Ascending aorta (tissue), 2 donors: ENCODE measurements at regions not wholly inside any gene's neighbourhood (a gene's known extent, or its start where the extent isn't known, plus 50 kb on each side); places are given as distances from the start of the nearest gene placed in this dataset.

Experiments
- DNase-seq, 2 donors: peaks; one replicate each; pipeline ENCODE4 v3.0.0-alpha.2; 2019; ENCODE audit warnings: low spot score in 2 of 2
- H3K27ac ChIP-seq, 2 donors: fragments of 200-600 bp; sonication (generic); one replicate each; pipeline ENCODE4 v1.5.1; 2016 to 2017; ENCODE audit warnings: mild to moderate bottlenecking in 1 of 2
- H3K27me3 ChIP-seq: fragments of 200-600 bp; sonication (generic); one replicate; pipeline ENCODE4 v1.5.1; 2017
- H3K36me3 ChIP-seq, 2 donors: fragments of 200-600 bp; sonication (generic); one replicate each; pipeline ENCODE4 v1.5.1; 2016
- H3K4me1 ChIP-seq, 2 donors: fragments of 200-600 bp; sonication (generic); one replicate each; pipeline ENCODE4 v1.5.1; 2016 to 2017; ENCODE audit warnings: mild to moderate bottlenecking in 1 of 2
- H3K4me3 ChIP-seq, 2 donors: fragments of 200-600 bp; sonication (generic); one replicate each; pipeline ENCODE4 v1.5.1; 2016 to 2017; ENCODE audit warnings: mild to moderate bottlenecking in 1 of 2
- H3K9me3 ChIP-seq, 2 donors: fragments of 200-600 bp; sonication (generic); one replicate each; pipeline ENCODE4 v1.5.1; 2016
- intact Hi-C: fragments of 100-400 bp; cut with DNase I; formaldehyde crosslinking; loops from one replicate; pipeline ENCODE4 v1.15.1; 2023
- TF ChIP-seq, protein P1 (sequence below), 3 experiments: fragments of 200-600 bp in 2 of 3; fragments of 450-650 bp in 1 of 3; sonication (generic) in 2 of 3; IDR thresholded peaks; one replicate each; pipeline ENCODE4 v1.5.1; 2016 to 2019; ENCODE audit warnings: antibody characterized with exemption in 3 of 3, mild to moderate bottlenecking in 1 of 3, moderate library complexity in 1 of 3

DNA sequence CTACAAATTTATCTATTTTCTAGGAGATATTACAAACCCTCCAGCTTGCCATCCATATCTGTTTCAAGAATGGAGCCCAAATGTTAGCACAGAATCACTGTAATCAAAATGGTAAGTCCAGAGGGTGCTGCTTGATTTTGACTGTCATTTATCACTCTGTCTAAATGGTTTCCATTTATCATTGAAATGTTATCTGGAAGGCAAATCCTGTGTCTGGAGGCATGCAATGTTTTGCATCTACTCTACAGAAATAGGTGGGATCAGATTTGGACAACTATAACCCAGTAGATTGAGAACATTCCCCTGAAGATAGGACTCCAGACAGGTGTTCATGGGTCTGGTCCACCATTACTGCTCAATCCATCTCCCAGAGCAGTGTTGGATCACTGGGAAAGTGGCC lies 128.7 kb downstream of the MAIP1 start:
- H3K4me3 ChIP-seq, result no peak overlapping the region
- no peaks in the 10 kb centered on the region for H3K36me3 ChIP-seq
- no peaks in the 10 kb centered on the region for H3K4me1 ChIP-seq
- intact Hi-C loops, result no loop called here
- DNase-seq, result no peak
- no peaks in the 10 kb centered on the region for H3K27me3 ChIP-seq
- TF ChIP-seq, protein P1, sequence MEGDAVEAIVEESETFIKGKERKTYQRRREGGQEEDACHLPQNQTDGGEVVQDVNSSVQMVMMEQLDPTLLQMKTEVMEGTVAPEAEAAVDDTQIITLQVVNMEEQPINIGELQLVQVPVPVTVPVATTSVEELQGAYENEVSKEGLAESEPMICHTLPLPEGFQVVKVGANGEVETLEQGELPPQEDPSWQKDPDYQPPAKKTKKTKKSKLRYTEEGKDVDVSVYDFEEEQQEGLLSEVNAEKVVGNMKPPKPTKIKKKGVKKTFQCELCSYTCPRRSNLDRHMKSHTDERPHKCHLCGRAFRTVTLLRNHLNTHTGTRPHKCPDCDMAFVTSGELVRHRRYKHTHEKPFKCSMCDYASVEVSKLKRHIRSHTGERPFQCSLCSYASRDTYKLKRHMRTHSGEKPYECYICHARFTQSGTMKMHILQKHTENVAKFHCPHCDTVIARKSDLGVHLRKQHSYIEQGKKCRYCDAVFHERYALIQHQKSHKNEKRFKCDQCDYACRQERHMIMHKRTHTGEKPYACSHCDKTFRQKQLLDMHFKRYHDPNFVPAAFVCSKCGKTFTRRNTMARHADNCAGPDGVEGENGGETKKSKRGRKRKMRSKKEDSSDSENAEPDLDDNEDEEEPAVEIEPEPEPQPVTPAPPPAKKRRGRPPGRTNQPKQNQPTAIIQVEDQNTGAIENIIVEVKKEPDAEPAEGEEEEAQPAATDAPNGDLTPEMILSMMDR (IDR thresholded peaks at IDR 0.05), result no peak
- H3K9me3 ChIP-seq, result no peaks in the 10 kb centered on the region
- H3K27ac ChIP-seq, result no peak overlapping the region

DNA sequence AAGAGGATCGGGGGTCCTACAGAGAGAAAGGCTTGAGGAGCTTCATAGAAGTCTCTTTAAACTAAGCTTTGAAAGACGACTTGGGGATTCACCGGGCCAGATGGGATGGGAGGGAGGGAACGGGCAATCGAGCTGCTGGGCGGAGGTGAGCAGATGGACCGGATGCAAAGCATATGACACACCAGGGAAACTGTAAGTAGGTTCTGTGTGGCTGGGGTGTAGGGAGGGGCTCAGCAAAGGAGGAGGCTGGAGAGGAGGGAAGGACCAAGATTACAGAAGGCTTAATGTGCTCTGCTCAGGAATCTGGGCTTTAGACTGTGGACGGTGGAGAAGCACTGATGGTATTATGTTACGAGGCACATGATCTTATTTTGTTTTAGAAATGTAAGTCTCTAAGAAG lies 131.5 kb downstream of the MAIP1 start:
- no peaks in the 10 kb centered on the region for H3K36me3 ChIP-seq
- TF ChIP-seq, protein P1 (IDR thresholded peaks at IDR 0.05), result no peak
- no peak overlapping the region for H3K4me3 ChIP-seq
- H3K9me3 ChIP-seq, result no peaks in the 10 kb centered on the region
- intact Hi-C loops, result no loop called here
- H3K4me1 ChIP-seq, result no peaks in the 10 kb centered on the region
- no peak for DNase-seq
- no peak overlapping the region for H3K27ac ChIP-seq
- H3K27me3 ChIP-seq, result no peaks in the 10 kb centered on the region

GRCh38 chr2:200087451-200087850 lies 132.1 kb downstream of the MAIP1 start:
- intact Hi-C loops, result no loop called here
- Histone ChIP-seq H3K4me3 (no peak overlapping the region), H3K27ac (no peak overlapping the region), H3K9me3 (no peaks in the 10 kb centered on the region), H3K27me3 (no peaks in the 10 kb centered on the region), H3K4me1 (no peaks in the 10 kb centered on the region), H3K36me3 (no peaks in the 10 kb centered on the region)
- DNase-seq, result no peak
- TF ChIP-seq, protein P1 (IDR thresholded peaks at IDR 0.05), result no peak

- Histone ChIP-seq H3K27ac (no peak overlapping the region), H3K4me1 (no peaks in the 10 kb centered on the region), H3K36me3 (no peaks in the 10 kb centered on the region), H3K4me3 (no peak overlapping the region), H3K9me3 (no peaks in the 10 kb centered on the region), H3K27me3 (no peaks in the 10 kb centered on the region)
- intact Hi-C loops, result no loop called here
- DNase-seq, result no peak
- TF ChIP-seq, protein P1 (IDR thresholded peaks at IDR 0.05), result no peak
These were observed 133.8 kb downstream of the MAIP1 start for GRCh38 chr2:200089040-200089755.

- Histone ChIP-seq H3K9me3 (no peaks in the 10 kb centered on the region), H3K27ac (no peak overlapping the region), H3K4me1 (no peaks in the 10 kb centered on the region), H3K4me3 (no peak overlapping the region), H3K27me3 (no peaks in the 10 kb centered on the region), H3K36me3 (no peaks in the 10 kb centered on the region)
- intact Hi-C loops, result no loop called here
- no peak for DNase-seq
- TF ChIP-seq, protein P1 (IDR thresholded peaks at IDR 0.05), result no peak
These were observed 134.4 kb downstream of the MAIP1 start for GRCh38 chr2:200089756-200090109.

DNA sequence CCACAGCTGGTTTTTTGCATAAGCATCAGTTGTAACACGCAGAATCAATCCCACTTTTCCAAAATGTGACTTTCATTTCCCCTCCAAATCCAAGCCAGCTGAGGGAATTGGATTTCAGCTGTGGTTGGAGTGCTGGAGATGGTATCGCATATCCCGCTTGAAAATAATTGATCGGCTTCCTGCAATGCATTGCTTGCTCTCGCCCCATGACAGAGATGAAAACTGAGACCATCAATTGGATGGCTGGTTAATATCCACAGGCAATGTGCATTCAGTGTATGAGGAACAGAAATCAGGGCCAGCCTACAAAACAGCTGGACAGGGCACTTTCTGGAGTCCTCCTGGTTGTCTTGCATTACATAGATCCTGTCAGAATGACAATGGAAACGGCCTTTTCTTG lies 135.3 kb downstream of the MAIP1 start:
- TF ChIP-seq, protein P1 (IDR thresholded peaks at IDR 0.05), result no peak
- Histone ChIP-seq H3K36me3 (no peaks in the 10 kb centered on the region), H3K4me1 (no peaks in the 10 kb centered on the region), H3K4me3 (no peak overlapping the region), H3K9me3 (no peaks in the 10 kb centered on the region), H3K27me3 (no peaks in the 10 kb centered on the region), H3K27ac (no peak overlapping the region)
- no peak for DNase-seq
- intact Hi-C loops, result no loop called here
